SK-N-MC (cell line): ENCODE measurements at regions not wholly inside any gene's neighbourhood (a gene's known extent, or its start where the extent isn't known, plus 50 kb on each side); places are given as distances from the start of the nearest gene placed in this dataset.

Source experiments
- EZH2 ChIP-seq: fragments of 200-600 bp; sonication (generic); IDR thresholded peaks from one replicate; pipeline ENCODE4 v1.6.1; 2017; ENCODE audit warnings: antibody characterized with exemption
- FOXP2 ChIP-seq: optimal IDR thresholded peaks from 2 replicates; pipeline ENCODE3; 2011; ENCODE audit warnings: mild to moderate bottlenecking, moderate library complexity; ENCODE audit not compliant: insufficient read depth; ENCODE audit errors: extremely low read length, control extremely low read depth
- POLR2AphosphoS5 ChIP-seq: IDR thresholded peaks from 2 replicates; pipeline ENCODE4 v1.6.1; 2012; ENCODE audit warnings: mild to moderate bottlenecking, low read depth, low read length, borderline replicate concordance

- TF ChIP-seq EZH2 (no peak), POLR2AphosphoS5 (no peak), FOXP2 (no peak)
These were observed 931.0 kb downstream of the NCAM2 start for GRCh38 chr21:21929226-21929625.
